ENCODE measurements at regions not wholly inside any gene's neighbourhood (a gene's known extent, or its start where the extent isn't known, plus 50 kb on each side); places are given as distances from the start of the nearest gene placed in this dataset.
"Not testable (repeated sequence)": the region's sequence is repeated elsewhere in the genome, so short reads cannot be mapped to it uniquely, and the experiment has no call there.

DNA sequence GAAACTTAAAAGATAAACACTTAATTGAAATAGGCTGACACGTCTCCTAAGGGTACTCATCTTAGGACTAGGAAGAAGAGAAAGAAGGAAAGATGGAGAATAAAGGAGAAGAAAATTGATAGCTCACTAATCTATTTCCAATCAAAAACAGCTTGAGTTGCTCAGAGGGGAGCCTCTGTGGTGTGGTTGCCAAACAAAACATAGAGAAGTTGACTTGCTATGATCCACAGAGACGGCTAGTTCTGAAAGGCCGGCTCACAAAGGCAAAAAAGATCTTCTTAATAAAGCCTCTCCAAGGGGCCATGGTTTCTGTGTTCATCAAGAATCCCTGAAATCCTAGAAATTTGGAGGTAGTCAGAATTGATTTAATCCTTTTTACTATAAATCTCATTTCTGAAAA lies 644.1 kb downstream of the LMO4 start:
- DNase-seq = no peak

DNA sequence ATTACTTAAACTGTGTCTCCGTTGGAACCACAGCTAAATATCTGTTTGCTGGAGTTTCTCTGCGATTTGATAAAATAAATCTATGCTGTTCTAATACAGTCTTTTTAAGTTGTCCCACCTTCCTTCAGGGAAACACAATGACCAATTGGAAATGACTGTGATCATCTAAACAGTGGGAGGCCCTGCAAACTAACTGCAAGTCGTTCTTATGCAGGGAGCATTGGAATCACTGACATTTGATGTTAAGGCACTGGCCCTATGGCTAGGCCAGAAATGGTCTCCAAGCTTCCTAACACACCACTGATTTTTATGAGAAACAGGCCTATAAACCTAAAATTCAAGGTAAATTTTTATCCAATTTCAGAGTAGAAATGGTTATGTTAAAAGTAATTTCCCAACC lies 645.2 kb downstream of the LMO4 start:
- no peak for DNase-seq

DNA sequence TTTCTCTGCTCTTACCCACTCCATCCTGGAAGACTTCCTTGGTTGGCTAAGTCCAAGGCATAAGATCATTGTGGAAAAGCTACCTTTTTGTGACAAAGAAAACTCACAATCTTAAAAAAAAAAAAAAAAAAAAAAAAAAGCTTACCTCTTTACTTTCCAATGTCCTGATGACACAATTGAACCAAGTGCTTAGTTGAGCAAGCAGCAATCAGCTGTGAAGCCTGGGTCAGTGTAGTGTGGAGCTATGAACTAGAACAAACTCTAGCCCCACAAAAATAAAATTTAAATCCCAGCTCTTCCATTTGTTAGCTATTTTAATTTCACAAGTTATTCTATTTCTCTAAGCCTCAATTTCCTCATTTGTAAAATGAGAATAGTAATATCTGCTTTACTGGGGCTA lies 647.6 kb downstream of the LMO4 start:
- no peak for DNase-seq

- no peak for DNase-seq
These were observed 648.5 kb downstream of the LMO4 start for GRCh38 chr1:87977145-87977544.

- no peak for DNase-seq
These were observed 650.4 kb downstream of the LMO4 start for GRCh38 chr1:87979079-87979478.

DNA sequence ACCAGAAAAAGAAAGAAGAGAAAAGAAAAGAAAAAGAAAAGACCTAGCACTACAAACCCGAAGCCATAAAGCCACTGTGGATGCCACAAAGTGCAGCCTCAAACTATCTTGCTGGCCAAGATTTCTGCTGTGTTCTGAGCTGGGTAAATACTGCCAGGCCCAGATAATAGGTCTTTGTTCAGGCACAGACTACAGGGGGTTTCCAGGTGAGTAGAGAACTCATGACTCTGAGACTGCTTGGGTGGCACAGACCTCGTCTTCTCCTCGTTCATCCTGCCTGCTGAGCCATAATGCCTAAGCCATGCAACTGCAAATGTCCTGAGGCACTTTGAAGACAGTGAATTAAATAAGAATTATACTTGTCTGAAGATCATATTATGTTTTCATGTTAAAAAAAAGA lies 651.8 kb downstream of the LMO4 start:
- no peak for DNase-seq

GRCh38 chr1:87981386-87981785 lies 652.7 kb downstream of the LMO4 start:
- no peak for DNase-seq

GRCh38 chr1:87981810-87982209 lies 653.1 kb downstream of the LMO4 start:
- no peak for DNase-seq

GRCh38 chr1:87983841-87984240 lies 655.2 kb downstream of the LMO4 start:
- no peak for DNase-seq

DNA sequence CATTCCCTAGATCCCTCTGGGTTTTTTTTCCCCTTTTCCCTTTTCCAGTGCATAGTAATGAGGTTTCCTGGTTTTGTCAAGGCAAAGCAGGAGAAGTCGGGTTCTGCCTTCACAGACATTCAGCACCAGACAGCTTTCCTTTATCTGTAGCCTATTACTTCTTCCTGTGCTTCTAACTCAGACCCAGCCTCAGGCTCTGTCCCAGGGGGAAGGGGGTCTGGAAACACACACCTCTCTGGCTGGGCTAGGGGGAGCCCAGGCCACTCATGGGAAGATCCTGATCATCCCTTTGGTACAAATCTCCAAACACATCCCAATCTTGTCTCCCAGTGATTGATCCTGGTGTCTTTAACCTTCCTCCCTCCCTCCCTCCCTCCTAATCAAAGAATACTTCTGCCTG lies 656.4 kb downstream of the LMO4 start:
- DNase-seq = no peak

DNA sequence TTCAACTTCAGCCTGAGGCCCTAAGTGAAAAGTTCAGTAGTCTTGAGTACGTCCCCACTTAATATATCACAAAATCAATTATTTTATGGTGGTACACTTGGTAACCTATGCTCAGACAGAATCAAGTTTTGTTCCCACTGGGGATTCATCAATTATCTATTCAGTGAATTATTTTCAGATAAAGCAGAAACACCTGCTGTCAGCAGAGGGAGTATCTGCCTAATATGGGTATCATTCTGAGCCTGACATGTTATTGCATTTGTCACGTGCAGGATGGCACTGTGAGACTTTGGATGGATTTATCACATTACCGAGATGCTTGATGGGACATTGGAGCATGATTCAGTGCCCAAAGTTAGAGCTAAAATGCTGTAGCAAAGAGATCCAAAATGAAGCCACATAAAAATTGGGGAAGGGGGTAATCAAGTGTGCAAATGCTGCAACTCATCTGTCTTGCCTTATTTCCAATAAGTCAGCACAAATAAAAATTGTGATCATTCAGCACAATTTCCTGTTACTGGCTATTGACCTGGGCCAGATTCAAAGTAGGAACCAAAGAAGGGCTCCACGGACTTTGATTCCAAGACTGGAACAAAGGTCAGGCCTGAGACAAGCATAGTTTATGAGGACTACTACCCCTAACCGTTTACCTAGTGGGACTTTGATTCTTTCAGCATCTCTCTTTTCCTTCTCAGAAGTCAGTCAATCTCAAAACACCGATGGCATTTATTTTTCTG lies 657.6 kb downstream of the LMO4 start:
- DNase-seq = no peak

GRCh38 chr1:87989346-87989745 lies 660.7 kb downstream of the LMO4 start:
- DNase-seq = no peak

- not testable (repeated sequence) for DNase-seq
These were observed 663.9 kb downstream of the LMO4 start for GRCh38 chr1:87992536-87992935.

DNA sequence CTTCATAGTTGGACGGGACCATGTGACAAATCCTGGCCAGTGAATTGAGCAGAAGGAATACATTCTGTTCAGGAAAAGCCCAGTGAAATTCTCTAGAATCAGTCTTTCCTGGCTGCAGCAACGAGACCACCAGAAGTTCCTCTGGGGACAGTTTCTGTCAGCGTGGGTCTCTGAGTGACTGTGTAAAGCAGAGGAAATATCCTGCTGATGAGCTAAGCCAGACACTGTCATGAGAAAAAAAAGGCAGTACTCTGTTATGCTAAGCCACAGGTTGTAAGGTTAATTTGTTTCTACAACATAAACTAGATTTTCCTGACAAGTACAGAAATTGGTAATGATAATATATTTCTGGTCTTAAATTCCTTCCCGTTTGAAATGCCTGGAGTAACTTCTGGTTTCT lies 664.4 kb downstream of the LMO4 start:
- no peak for DNase-seq

- DNase-seq = no peak
These were observed 671.2 kb downstream of the LMO4 start for GRCh38 chr1:87999852-88000251.

DNA sequence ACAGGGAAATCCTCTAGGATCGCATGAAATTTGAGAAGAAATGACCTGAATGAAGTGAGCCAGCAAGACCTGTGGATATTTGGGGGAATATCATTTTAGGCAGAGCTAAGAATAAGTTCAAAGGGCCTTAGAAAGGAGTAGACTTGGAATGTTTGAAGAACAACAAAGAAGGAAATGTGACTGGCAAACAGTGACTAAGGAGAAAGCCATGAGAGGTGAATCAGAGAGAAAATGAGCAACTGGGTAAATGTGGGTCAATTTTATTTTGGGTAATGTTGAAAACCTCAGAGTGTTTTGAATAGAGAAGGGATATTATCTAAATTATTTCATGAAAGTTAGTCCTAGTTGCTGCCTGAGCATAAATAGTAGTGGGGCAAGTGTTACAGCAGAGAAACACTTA lies 672.8 kb downstream of the LMO4 start:
- DNase-seq = no peak

GRCh38 chr1:88003255-88003654 lies 674.6 kb downstream of the LMO4 start:
- no peak for DNase-seq

DNA sequence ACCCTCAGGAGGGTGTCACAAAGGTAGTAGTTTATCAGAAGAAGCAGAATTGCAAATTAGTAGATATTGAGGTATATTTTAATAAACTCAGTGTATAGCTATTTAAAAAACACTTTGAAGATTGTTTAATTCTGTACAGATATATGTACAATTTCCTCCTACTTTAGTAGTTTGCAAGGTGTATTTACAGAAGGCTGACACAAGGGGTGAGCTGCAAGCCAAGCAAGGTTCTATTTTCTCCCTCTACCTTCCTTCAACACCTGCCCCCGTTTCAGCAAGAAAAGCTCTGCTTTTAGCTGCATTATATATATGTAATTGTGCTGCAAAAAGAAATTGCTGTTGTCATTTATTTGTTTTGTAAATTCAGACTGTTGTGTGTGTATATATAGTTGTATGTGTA lies 674.2 kb upstream of the PKN2 start:
- DNase-seq = no peak

DNA sequence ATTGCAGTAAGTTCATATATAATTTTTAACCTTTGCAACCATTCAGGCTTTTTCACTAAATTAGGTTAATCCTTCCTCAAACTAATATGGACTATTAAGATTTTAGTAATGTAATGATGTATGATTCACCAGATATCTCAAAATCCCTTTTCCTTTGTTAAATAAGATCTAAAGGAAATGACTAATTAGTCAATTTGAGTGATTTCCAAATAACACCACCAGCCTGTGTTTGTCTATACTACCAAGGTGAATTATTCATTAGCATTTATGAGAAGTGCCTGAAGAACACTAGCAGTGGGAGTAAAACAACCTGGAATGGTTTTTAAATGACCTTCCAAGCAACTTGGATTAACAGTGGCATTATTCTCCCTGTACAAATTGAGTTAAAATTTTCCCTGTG lies 670.6 kb upstream of the PKN2 start:
- DNase-seq = no peak

- no peak for DNase-seq
These were observed 669.9 kb upstream of the PKN2 start for GRCh38 chr1:88014131-88014530.

DNA sequence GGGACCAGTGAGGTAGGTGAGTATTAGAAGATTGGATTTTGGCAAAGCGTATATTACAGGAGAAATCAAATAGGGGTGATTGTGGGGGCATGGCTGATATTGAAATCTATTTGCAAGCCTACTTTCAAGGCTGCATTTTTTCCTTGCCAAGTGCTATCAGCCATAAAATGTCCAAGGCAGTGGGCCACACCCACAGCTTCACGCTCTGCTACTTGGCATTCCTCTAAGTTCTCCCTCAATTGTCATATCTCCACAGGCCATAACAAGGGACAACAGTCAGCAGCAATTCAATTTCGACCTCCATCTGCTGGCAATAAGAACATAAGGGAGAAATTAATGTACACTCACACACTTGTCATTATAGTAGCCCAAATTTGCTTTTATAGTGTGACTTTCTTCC lies 667.1 kb upstream of the PKN2 start:
- DNase-seq = no peak

DNA sequence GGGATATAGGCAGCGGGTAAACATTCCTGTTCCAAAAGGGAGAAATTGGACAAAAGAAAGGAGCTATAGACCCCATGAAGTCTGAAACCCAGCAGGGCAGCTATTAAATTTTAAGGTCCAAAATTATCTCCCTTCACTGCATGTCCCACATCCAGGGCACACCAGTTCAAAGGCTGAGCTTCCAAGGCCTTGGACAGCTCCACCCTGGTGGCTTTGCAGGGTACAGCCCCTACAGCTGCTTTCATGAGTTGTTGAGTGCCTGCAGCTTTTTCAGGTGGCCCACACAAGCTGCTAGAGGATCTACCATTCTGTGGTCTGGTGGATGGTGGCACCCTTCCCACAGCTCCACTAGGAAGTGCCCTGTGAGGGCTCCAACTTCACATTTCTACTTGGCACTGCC lies 662.5 kb upstream of the PKN2 start:
- no peak for DNase-seq

GRCh38 chr1:88022516-88022915 lies 661.6 kb upstream of the PKN2 start:
- no peak for DNase-seq

GRCh38 chr1:88029142-88029541 lies 654.9 kb upstream of the PKN2 start:
- no peak for DNase-seq

DNA sequence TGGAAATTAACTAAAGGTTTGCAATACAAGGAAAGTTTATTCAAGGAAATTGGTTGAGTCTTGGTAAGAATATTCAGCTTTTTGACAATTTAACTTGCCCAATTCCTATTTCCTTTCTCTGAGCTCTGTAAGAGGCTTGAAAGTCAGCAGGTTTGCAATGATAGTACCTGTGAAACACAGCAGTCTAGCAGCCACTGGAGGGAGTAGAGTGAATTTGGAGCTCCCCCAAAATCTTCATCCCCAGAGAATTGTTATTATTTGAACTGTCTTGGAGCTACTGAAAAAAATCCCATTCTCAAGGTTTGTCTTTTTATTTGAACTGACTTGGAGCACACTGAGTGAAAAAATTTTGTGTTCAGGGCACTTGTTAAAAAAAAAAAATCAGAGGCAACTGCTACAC lies 654.2 kb upstream of the PKN2 start:
- DNase-seq = no peak

GRCh38 chr1:88035578-88035977 lies 648.5 kb upstream of the PKN2 start:
- no peak for DNase-seq

All from T1000 (cell line).